Effector memory CD4-positive, alpha-beta T cell (primary cell): ENCODE measurements at regions not wholly inside any gene's neighbourhood (a gene's known extent, or its start where the extent isn't known, plus 50 kb on each side); places are given as distances from the start of the nearest gene placed in this dataset.
"Not testable (repeated sequence)": the region's sequence is repeated elsewhere in the genome, so short reads cannot be mapped to it uniquely, and the experiment has no call there.

ENCODE experiments used
- DNase-seq, 3 donors: peaks; one replicate each; pipeline ENCODE4 v3.0.0-alpha.2; 2020
- H3K27ac ChIP-seq: 2 replicates; pipeline ENCODE4 v1.7.0; 2013; ENCODE audit warnings: mild to moderate bottlenecking, low read length, moderate library complexity; ENCODE audit not compliant: insufficient read depth, poor library complexity, severe bottlenecking
- H3K27me3 ChIP-seq: replicated peaks from 2 replicates; pipeline ENCODE4 v1.7.0; 2013; ENCODE audit warnings: mild to moderate bottlenecking, low read length; ENCODE audit not compliant: insufficient read depth, control insufficient read depth, poor library complexity, severe bottlenecking
- H3K36me3 ChIP-seq: 2 replicates; pipeline ENCODE4 v1.7.0; 2013; ENCODE audit warnings: mild to moderate bottlenecking, low read length, moderate library complexity; ENCODE audit not compliant: control insufficient read depth, insufficient read depth
- H3K4me1 ChIP-seq: 2 replicates; pipeline ENCODE4 v1.7.0; 2013; ENCODE audit warnings: low read length, mild to moderate bottlenecking; ENCODE audit not compliant: control insufficient read depth, insufficient read depth, poor library complexity, severe bottlenecking
- H3K4me3 ChIP-seq: 2 replicates; pipeline ENCODE4 v1.7.0; 2013; ENCODE audit warnings: low read length, low read depth, mild to moderate bottlenecking; ENCODE audit not compliant: insufficient read depth, poor library complexity, severe bottlenecking
- H3K9me3 ChIP-seq: 2 replicates; pipeline ENCODE4 v1.7.0; 2013; ENCODE audit warnings: mild to moderate bottlenecking, low read length, moderate library complexity; ENCODE audit not compliant: control insufficient read depth

GRCh38 chr15:96487245-96487644 is 156.7 kb downstream of the NR2F2 start:
- H3K27ac ChIP-seq, result no peak overlapping the region
- no peaks in the 10 kb centered on the region for H3K4me1 ChIP-seq
- H3K27me3 ChIP-seq, result no peaks in the 10 kb centered on the region
- H3K9me3 ChIP-seq, result no peaks in the 10 kb centered on the region
- no peak for DNase-seq
- no peaks in the 10 kb centered on the region for H3K36me3 ChIP-seq
- H3K4me3 ChIP-seq, result no peak overlapping the region

DNA sequence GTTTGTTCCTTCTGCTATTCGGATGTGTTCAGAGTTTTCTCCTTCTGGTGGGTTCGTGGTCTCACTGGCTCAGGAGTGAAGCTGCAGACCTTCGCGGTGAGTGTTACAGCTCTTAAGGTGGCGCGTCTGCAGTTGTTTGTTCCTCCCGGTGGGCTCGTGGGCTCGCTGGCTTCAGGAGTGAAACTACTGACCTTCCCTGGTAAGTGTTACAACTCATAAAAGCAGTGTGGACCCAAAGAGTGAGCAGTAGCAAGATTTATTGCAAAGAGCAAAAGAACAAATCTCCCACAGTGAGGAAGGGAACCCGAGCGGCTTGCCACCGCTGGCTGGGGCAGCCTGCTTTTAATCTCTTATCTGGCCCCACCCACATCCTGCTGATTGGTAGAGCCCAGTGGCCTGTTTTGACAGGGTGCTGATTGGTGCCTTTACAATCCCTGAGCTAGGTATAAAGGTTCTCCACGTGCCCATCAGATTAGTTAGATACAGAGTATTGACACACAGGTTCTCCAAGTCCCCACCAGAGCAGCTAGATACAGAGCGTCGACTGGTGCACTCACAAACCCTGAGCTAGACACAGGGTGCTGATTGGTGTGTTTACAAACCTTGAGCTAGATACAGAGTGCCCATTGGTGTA is 160.7 kb downstream of the NR2F2 start:
- H3K9me3 ChIP-seq, H3K27me3 ChIP-seq, H3K4me3 ChIP-seq, H3K36me3 ChIP-seq, H3K4me1 ChIP-seq, H3K27ac ChIP-seq, DNase-seq: not testable (repeated sequence)

GRCh38 chr15:96491700-96492644 is 161.5 kb downstream of the NR2F2 start:
- H3K27me3 ChIP-seq, H3K27ac ChIP-seq, DNase-seq, H3K36me3 ChIP-seq, H3K4me3 ChIP-seq, H3K9me3 ChIP-seq, H3K4me1 ChIP-seq: not testable (repeated sequence)

DNA sequence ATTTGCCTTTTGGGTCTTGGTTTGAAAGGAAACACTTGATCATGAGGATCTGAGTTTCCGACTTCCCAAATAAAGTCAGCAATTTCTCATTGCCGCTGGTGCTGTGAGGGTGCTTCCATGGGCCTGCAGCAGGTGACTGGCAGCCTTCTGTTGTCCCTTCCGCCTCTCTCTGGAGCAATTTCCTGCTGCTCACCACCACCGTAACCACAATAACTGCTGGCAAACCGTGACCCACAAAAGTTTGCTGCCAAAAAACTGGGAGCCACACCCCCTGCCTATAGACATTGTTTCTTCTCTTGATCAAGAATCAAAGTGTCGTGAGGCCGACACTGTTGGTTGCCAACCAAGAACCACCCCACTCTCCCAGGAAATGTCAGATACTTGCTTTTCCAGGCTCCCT is 164.0 kb downstream of the NR2F2 start:
- no peak overlapping the region for H3K27ac ChIP-seq
- no peak for DNase-seq
- no peak overlapping the region for H3K4me3 ChIP-seq
- H3K4me1 ChIP-seq, result no peaks in the 10 kb centered on the region
- no peaks in the 10 kb centered on the region for H3K27me3 ChIP-seq
- H3K36me3 ChIP-seq, result no peaks in the 10 kb centered on the region
- H3K9me3 ChIP-seq, result no peaks in the 10 kb centered on the region

GRCh38 chr15:96495386-96495785 is 164.9 kb downstream of the NR2F2 start:
- Histone ChIP-seq H3K36me3 (no peaks in the 10 kb centered on the region), H3K27me3 (no peaks in the 10 kb centered on the region), H3K4me3 (no peak overlapping the region), H3K9me3 (no peaks in the 10 kb centered on the region), H3K27ac (no peak overlapping the region), H3K4me1 (no peaks in the 10 kb centered on the region)
- DNase-seq, result no peak

- Histone ChIP-seq H3K9me3 (no peaks in the 10 kb centered on the region), H3K4me1 (no peaks in the 10 kb centered on the region), H3K27ac (no peak overlapping the region), H3K4me3 (no peak overlapping the region), H3K36me3 (no peaks in the 10 kb centered on the region), H3K27me3 (no peaks in the 10 kb centered on the region)
- DNase-seq, result no peak
Measured at GRCh38 chr15:96497951-96498350, 167.5 kb downstream of the NR2F2 start.

DNA sequence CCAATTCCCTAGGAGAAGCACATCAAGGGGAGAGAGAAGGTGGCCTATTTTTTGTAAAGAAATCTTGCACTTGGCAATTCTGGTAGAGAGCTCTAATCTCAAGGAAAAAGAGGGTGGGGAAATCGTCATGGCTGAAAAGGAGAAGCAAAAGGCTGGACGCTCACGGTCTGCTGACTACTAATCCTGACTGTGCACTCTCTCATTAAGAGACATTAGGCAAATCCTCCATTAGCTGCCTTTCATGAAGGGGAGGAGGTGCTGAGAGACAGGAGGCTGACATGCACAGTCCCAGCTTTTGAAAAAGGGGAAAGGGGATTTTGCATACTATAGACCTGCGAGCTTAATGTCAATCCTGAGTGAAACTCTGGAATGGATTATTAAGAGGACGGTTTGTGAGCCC is 170.0 kb downstream of the NR2F2 start:
- Histone ChIP-seq H3K4me1 (no peaks in the 10 kb centered on the region), H3K4me3 (no peak overlapping the region), H3K9me3 (no peaks in the 10 kb centered on the region), H3K27ac (no peak overlapping the region), H3K27me3 (no peaks in the 10 kb centered on the region), H3K36me3 (no peaks in the 10 kb centered on the region)
- DNase-seq, result no peak

GRCh38 chr15:96501362-96501761 is 170.9 kb downstream of the NR2F2 start:
- Histone ChIP-seq H3K27me3 (no peaks in the 10 kb centered on the region), H3K9me3 (no peaks in the 10 kb centered on the region), H3K36me3 (no peaks in the 10 kb centered on the region), H3K4me1 (no peaks in the 10 kb centered on the region), H3K4me3 (no peak overlapping the region), H3K27ac (no peak overlapping the region)
- DNase-seq, result no peak

DNA sequence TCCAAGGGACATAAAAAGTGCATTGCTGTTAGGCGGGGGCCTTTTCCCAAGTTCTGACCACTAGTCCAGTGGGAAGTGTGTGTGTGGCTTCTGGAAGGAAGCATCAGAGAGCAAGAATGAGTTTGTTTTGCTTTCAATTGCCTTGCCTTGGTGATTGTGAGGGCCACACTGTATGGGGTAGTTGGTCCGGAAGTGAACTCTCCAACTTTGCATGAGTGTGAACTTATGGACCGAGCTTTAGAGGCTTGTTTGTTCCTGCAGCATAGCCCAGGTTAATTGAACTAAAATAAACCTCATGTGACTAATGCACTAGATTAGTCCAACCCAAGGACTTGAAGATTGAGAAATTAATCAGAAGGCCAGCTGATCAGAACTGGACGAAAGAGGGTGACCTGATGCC is 171.7 kb downstream of the NR2F2 start:
- Histone ChIP-seq H3K27me3 (no peaks in the 10 kb centered on the region), H3K36me3 (no peaks in the 10 kb centered on the region), H3K27ac (no peak overlapping the region), H3K4me1 (no peaks in the 10 kb centered on the region), H3K9me3 (no peaks in the 10 kb centered on the region), H3K4me3 (no peak overlapping the region)
- DNase-seq, result no peak

DNA sequence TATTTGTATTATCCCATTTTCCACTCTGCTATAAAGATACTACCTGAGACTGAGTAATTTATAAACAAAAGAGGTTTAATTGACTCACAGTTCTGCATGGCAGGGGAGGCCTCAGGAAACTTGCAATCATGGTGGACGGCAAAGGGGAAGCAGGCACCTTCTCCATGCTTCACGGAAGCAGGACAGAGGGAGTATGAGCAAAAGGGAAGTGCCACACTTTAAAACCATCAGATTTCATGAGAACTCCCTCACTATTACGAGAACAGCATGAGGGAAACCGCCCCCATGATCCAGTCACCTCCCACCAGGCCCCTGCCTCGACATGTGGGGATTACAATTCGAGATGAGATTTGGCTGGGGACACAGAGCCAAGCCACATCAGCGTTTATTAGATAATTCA is 172.8 kb downstream of the NR2F2 start:
- no peaks in the 10 kb centered on the region for H3K4me1 ChIP-seq
- DNase-seq, result no peak

More for the DNA sequence above, 172.8 kb downstream of the NR2F2 start:
- H3K9me3 ChIP-seq, result no peaks in the 10 kb centered on the region
- H3K27me3 ChIP-seq, result no peaks in the 10 kb centered on the region
- no peak overlapping the region for H3K27ac ChIP-seq
- H3K36me3 ChIP-seq, result no peaks in the 10 kb centered on the region
- no peak overlapping the region for H3K4me3 ChIP-seq
